SK-MEL-5 (cell line): ENCODE measurements at regions not wholly inside any gene's neighbourhood (a gene's known extent, or its start where the extent isn't known, plus 50 kb on each side); places are given as distances from the start of the nearest gene placed in this dataset.
"Not testable (repeated sequence)": the region's sequence is repeated elsewhere in the genome, so short reads cannot be mapped to it uniquely, and the experiment has no call there.

Source experiments
- DNase-seq: peaks from one replicate; pipeline ENCODE4 v3.0.0-alpha.2; 2016; ENCODE audit warnings: low read depth, low spot score
- in situ Hi-C: cut with HindIII; loops from 2 replicates; pipeline ENCODE4 v1.10.0; 2016; ENCODE audit warnings: low sequenced_read_pairs, high pct_unique_total_duplicates, low pct_unique_long_range_greater_than_20kb

- in situ Hi-C loops, result no loop called here
- no peak for DNase-seq
Observed at GRCh38 chr4:184286358-184286757, 68.7 kb upstream of the ENPP6 start.

- in situ Hi-C loops, result no loop called here
- DNase-seq, result no peak
Observed at GRCh38 chr4:184284742-184285141, 67.1 kb upstream of the ENPP6 start.

GRCh38 chr4:184284336-184284690 lies 66.6 kb upstream of the ENPP6 start:
- in situ Hi-C loops, result no loop called here
- DNase-seq, result no peak

DNA sequence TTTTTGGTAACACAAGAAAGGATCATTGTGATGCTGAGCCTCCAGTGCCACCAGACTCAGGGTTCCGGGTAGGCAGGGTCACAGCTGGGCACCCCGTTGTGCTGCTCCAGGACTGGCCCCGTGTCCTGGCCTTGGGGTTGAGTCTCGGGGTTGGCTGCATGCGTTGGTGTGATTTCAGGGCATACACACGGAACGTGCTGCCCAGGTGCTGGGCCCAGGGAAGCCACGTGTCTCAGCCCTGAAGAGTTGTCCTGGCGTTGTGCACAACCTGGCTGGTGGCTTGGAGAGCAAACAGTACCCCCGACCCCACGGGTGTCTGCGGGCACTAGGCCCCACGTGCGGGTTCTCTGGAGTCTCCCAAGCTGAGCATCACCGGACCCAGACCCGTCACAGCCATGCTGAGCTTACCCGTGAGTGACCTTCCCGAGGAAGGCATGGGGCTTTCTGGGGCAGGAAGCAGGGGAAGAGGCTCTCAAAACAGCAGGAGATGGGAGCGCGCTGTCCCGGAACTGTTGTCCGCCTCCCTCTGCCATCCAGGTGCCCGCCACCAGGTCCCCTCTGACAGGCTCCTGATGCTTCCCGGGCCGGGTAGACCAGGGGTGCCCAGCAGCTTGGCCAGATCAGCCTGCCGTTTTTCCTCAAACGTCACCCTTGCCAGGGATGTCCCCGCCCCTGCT lies 66.1 kb upstream of the ENPP6 start:
- in situ Hi-C loops, result no loop called here

GRCh38 chr4:184282895-184283654 lies 65.4 kb upstream of the ENPP6 start:
- no peak for DNase-seq
- in situ Hi-C loops, result no loop called here

More for the DNA sequence above, 66.1 kb upstream of the ENPP6 start:
- no peak for DNase-seq

DNA sequence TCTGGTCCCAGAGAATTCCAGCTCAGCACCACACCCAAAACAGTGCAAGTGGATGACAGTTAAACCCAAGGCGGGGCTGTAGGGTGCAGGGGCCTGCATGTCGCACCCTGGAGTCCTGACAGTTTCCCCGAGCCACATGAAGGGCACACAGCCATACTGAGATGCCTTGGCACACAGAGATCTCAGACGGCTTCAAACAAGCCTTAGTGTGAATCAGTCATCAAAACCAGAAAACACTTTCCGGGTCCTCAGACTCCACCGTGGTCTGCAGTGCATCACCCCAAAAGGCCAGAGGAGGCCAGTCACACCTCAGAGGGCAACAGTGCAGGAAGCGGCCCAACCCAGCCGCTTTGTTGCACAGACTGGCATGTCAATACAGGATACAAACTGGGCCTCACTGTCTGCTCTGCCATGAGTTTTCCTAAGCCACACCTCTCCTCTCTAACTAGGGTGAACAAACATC lies 64.6 kb upstream of the ENPP6 start:
- in situ Hi-C loops, result no loop called here
- no peak for DNase-seq

DNA sequence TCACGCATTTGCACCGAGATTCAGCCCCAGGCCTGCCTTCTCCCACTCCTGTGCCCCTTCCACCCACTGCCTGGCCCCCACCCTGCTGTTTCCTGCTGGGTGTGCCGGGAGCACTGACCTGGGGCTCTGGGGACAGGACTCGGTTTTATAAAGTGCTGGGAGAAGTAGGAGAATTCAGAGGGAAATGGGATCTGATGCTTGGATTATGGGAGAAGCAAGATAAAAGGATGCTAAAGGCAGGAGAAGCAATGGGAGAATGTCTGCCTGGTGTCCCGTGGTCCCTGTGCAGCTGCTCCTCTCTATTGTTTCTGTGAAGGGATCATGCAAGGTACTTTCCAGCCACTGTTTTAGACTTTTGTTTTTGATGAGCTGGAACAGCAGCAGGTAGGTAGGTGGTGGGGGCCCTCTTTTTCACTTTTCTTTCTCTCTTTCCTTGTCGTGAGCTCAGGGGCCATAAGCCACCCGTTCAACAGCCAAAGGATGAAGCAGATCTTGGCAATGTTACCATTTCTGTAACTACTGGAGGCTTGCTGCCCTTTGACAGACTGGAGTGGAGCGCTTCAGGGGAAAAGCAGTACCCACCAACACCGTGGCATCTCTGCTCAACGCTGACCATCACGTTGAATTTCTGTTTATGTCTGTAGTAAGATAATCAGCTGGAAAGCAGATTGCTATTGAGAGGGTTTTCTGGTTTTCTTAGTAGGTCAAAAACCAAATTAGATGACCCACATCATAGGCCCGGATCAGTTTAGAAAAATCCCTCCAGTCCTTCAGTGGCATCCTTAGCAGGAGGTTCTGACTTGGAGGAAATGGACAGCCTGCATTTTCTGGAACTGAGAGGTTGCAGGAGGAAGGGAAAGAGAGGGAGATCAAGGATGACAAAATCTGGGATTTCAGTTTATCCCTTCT lies 63.8 kb upstream of the ENPP6 start:
- in situ Hi-C loops, result no loop called here
- DNase-seq, result no peak

DNA sequence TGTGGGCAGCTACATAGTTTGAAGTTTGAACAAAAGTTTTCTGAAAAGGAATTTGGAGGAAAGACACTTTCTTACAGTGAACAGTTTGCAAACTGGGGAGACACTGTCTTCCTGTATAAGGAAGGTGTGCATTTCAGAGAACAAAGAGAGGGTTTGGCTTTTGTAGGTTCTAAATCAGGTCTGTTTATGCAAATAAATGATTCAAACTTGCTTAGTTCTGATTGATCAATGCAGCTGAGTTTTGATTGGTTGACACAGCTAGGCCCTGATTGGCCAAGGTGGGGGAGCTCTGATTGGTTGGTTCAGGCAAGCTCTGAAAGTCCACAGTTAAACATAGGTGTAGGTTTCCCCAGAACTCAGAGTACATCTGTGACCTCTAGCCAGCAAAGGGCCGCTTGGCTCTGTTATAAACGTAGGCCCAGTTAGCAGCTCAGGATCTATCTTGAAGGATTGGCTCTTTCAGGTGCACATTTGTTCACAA lies 63.0 kb upstream of the ENPP6 start:
- in situ Hi-C loops, result no loop called here
- DNase-seq, result no peak

DNA sequence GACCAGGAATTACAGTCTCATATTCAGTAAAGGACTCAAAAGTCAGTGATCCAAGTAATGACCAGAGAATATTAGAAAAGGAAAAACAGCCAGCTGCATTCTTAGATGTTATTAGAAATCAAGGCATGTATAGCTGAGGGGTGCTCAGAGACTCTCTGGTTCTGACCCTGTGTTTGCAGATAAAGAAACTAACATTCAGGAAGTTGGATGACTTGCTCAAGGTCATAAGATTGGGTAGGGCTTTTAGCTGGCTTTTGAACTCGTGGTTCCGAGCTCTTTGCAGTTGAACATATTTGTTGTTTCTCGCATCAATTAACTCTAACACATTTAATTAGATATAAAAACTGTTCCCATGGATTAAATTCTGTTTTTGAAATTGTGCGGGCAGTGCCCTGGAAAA lies 62.5 kb upstream of the ENPP6 start:
- no peak for DNase-seq
- in situ Hi-C loops, result no loop called here

DNA sequence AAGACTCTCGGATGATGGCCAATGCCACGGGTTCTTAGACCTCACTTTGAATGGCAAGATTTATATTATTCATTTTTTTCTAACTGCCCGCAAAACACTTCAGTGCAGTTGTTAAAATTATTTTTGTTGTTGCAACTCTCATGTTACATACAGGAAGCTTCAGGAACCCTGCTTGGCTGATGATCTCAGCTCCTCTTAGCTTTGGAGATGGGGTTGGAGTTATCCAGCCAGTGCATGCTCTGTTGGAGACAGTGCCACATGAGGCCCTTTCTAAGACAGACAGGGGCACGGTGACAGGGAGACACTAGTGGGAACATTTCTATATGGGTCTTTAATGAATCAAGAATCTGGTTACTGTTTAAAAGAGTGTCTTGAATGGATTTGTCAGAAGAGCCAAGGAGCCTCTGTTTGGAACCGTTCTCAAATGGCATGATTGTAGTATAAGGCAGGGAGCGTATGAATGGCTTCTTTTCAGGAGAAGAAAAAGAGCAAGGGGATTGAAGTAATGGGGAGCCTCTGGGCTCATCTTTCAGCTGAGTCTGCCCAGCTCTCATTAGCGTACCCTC lies 61.9 kb upstream of the ENPP6 start:
- DNase-seq, result no peak
- in situ Hi-C loops, result no loop called here

DNA sequence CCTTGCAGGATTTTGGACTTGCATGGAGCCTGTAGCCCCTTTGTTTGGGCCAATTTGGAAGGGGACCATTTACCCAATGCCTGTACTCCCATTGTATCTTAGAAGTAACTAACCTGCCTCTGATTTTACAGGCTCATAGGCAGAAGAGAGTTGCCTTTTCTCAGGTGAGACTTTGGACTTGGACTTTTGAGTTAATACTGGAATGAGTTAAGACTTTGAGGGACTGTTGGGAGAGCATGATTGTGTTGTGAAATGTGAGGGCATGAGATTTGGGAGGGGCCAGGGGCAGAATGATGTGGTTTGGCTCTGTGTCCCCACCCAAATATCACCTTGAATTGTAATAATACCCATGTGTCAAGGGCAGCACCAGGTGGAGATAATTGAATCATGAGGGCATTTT lies 60.1 kb upstream of the ENPP6 start:
- DNase-seq, in situ Hi-C loops: not testable (repeated sequence)

DNA sequence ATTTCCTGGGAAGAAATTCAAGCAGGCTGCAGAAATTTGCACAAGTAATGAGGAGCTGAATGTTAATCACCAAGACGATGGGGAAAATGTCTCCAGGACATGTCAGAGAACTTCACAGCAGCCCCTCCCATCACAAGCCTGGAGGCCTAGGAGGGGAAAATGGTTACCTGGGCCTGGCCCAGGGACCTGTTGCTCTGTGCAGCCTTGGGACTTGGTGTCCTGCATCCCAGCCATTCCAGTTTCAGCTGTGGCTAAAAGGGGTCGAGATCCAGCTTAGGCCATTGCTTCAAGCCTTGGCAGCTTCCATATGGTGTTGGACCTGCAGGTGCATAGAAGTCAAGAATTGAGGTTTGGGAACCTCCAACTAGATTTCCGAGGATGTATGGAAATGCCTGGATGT lies 59.3 kb upstream of the ENPP6 start:
- in situ Hi-C loops, DNase-seq: not testable (repeated sequence)

GRCh38 chr4:184276346-184276745 lies 58.7 kb upstream of the ENPP6 start:
- in situ Hi-C loops, result not testable (repeated sequence)

DNA sequence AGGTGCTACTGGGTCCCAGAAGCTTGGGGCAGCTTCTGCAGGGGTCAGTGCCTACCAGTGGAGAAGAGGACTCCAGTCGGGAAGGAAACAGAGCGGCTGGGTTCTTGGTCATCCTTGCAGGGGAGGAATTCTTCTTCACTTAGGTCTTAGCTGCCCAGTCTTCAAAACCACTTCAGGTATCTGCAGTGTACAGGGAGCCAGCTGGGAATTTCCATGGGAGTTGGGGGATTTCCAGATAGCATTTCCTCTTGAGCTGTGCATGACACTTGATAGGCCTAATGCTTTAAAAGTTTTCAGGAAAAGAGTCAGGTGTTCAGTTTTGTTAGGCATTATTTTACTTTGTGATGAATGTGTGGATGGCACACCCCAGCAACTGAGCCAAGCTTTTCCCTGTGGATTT lies 58.1 kb upstream of the ENPP6 start:
- no peak for DNase-seq
- in situ Hi-C loops, result no loop called here

More at GRCh38 chr4:184276346-184276745, 58.7 kb upstream of the ENPP6 start:
- not testable (repeated sequence) for DNase-seq

GRCh38 chr4:184274286-184274951 lies 56.7 kb upstream of the ENPP6 start:
- DNase-seq, result no peak
- in situ Hi-C loops, result no loop called here

GRCh38 chr4:184273166-184274147 lies 55.8 kb upstream of the ENPP6 start:
- in situ Hi-C loops, result no loop called here

More at GRCh38 chr4:184273166-184274147, 55.8 kb upstream of the ENPP6 start:
- DNase-seq, result no peak
